ENCODE measurements at regions not wholly inside any gene's neighbourhood (a gene's known extent, or its start where the extent isn't known, plus 50 kb on each side); places are given as distances from the start of the nearest gene placed in this dataset.

GRCh38 chr11:22491555-22492225, 133.9 kb downstream of the FANCF start:
- peak; percentile 7 for DNase-seq (ENCODE audit: low read depth)

GRCh38 chr11:22479971-22480720, 142.0 kb downstream of the SLC17A6 start:
- no peak for DNase-seq (ENCODE audit: low read depth)

GRCh38 chr11:22479208-22479607, 141.0 kb downstream of the SLC17A6 start:
- DNase-seq (ENCODE audit: low read depth): no peak

DNA sequence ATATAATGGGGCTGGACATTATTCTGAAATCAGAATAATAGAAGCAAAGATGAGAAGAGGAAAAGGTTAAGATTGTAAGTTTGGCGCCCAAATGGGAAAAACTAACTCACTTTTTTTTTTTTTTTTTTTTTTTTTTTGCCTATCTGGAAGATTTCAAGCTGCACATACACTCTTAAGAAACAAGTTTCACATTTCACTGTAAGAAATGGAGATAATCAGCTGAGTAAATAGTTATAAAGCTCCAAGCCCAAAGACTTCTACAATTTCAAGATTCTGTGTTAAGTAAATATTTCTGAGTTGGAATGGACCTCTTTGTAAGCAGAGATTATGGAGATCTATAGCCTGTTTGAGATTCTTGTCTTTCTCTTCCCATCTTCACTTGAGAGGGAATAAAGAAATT, 140.0 kb downstream of the SLC17A6 start:
- no peak for DNase-seq (ENCODE audit: low read depth)

- no peak for DNase-seq (ENCODE audit: low read depth)
Observed at GRCh38 chr11:22477312-22477711, 139.1 kb downstream of the SLC17A6 start.

DNA sequence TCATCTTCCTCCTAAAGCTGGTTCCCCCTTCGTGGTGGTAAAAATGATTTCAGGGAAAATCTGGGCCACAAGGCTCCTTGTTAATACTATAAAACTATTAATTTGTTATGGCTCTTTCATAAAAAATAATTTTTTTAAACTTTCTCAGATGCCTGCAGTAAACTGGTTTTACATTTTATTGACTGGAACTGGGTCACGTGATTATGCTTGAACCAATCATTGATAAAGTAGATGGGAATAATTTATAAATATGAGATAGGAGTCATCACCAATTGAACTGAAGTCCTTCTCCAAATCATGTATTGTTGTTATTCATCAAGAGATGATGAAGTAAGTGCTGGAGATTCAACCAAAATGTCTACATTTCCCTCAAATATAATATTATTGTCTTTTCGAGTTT, 138.4 kb downstream of the SLC17A6 start:
- no peak for DNase-seq (ENCODE audit: low read depth)

- no peak for DNase-seq (ENCODE audit: low read depth)
Observed at GRCh38 chr11:22474616-22475015, 136.4 kb downstream of the SLC17A6 start.

DNA sequence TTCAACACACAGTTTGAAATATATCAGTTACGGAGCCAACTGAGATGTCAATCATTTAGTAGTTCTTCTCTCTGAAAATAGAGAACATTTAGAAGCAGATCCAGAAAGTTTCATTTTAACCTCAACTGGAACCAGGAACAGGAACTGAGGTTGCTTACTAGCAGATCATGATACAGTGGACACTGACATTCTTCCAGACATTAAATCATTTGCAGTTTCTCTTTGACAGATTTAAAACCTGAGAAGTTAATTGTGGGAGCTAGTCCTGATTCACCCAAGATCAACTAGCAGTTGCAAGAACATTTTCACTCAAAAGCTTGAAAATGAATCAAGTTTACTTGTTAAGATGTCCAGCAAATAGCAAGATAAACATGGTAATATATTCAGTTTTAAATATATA, 135.4 kb downstream of the SLC17A6 start:
- no peak for DNase-seq (ENCODE audit: low read depth)

DNA sequence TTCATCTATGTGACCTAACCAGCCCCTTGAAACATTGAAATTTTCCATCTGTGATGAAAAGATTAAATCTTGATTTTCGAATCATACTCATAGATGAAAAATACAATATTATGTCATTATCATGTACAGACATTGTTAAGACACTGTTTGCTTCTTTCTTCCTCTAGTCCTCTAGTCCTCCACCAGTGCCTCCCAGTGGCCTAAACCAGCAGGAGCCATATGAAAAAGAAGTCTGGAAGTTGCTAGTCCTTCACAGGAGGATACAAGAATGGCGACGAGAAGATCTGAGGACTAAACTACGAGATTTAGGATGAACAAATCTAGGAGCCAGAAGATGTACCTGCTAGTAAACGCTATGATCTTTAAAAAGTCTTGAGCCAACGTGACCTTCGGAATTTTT, 134.1 kb downstream of the SLC17A6 start:
- no peak for DNase-seq (ENCODE audit: low read depth)

GRCh38 chr11:22471385-22471784, 133.2 kb downstream of the SLC17A6 start:
- DNase-seq (ENCODE audit: low read depth): no peak

- DNase-seq (ENCODE audit: low read depth): no peak
Observed at GRCh38 chr11:22467741-22468140, 129.6 kb downstream of the SLC17A6 start.

DNA sequence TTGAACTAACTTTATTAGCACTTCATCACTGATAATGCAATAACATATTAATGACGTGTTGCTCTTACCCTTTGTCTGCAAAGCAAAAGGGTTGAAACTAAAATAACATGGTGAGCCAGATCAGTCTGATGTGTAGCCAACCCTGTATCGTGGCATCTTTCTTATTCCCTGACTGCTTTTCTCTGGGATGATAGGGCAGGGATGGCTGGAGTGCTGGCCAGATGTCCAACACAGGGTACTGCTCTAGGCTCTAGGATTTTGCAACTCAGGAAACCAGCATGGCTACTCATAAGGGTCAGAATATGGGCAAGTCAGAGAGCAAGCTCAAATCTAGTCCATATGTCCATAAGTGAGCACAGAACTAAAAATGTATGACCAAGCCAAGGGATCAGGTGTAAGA, 129.1 kb downstream of the SLC17A6 start:
- DNase-seq (ENCODE audit: low read depth): no peak

DNA sequence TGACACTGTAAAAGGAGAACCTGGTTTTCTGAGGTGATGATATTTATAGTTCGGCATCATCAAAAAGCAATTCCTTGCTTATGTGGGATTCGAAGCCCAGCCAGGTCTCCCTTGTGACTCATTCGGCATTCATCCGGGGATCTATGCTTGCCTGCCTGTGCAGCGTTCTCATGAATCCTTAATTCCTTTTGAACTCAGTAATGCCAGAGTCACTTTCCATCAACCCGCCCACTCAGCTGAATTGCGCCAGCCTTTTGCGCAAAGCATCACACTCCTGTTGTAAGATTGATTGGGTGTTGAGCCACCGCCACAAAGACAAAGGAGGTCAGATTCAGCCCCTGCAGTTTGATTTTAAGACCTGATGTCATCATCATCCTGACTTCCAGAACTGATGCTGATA, 128.6 kb downstream of the SLC17A6 start:
- peak; percentile 47 for DNase-seq (ENCODE audit: low read depth)

- no peak for DNase-seq (ENCODE audit: low read depth)
Observed at GRCh38 chr11:22466351-22466750, 128.2 kb downstream of the SLC17A6 start.

DNA sequence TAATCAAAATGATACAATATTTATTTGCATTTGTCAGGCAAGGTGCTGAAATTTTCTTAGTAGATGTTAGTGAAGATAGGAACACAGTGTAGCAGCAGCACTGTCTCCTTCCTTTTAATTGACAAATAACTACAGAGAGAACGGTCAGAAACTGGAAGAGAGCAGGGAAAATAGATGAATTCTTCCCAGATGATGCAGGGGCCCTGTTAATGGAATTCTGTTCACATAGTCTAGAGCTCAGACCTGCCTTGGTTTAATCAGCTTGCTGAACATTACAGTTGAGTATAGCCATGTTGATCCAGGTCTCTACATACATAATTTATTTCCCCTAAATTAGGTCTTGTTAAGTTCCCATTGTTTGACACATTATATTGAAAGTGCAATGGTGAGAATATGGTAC, 127.4 kb downstream of the SLC17A6 start:
- no peak for DNase-seq (ENCODE audit: low read depth)

DNA sequence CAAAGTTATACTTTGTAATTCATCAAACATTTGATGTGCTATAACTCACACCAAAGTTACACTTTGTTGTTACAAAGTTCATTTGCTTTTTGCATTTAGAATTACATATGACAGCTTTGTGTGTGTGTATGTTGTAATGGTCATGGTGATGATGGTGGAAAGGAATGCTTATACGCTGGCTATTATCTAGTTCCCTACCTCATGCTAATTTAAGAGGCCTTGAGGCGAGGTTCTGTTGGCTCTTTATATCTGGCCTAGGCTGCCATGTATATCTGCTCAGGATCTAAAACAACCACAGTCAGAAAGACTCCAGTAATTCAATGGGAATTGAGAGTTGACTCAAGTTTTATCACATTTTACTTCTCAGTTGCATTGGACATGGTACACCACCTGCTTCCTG, 123.4 kb downstream of the SLC17A6 start:
- DNase-seq (ENCODE audit: low read depth): peak; percentile 8

DNA sequence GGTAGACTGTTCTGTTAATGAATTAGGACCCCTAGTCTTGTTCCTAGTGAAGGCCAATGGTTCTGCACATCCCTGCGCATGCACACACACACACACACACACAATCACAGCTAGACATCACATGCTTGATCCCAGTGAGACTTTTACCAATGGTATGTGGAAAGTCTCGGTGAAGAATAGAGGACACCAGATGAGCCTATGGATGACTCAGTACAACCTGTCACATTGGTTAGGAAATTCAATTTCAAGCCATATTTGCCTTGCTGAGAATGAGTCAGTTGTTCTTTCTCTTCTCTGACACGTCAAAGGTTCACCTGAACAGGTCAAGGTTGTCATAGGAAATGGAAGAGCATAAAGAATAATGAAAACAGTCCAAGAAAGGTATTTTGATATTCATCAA, 122.0 kb downstream of the SLC17A6 start:
- DNase-seq (ENCODE audit: low read depth): no peak

DNA sequence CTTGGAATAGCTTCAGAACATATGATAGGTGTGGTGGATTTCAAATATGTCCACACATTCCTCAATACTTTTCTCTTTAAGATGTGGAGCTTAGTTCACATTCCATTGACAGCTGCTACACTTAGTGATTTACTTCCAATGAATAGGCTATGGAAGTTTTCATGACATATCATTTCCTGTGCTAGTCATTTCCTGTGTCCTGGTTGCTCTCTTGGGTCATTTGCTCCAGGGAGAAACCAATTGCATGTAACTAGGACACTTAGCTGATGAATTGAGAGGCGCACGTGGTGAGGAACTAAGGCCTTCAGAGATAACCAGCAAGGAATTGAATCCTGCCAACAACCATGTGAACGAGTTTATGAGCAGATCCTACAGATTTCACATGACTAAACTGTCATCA, 120.9 kb downstream of the SLC17A6 start:
- peak; percentile 39 for DNase-seq (ENCODE audit: low read depth)

GRCh38 chr11:22458161-22458560, 120.0 kb downstream of the SLC17A6 start:
- no peak for DNase-seq (ENCODE audit: low read depth)

DNA sequence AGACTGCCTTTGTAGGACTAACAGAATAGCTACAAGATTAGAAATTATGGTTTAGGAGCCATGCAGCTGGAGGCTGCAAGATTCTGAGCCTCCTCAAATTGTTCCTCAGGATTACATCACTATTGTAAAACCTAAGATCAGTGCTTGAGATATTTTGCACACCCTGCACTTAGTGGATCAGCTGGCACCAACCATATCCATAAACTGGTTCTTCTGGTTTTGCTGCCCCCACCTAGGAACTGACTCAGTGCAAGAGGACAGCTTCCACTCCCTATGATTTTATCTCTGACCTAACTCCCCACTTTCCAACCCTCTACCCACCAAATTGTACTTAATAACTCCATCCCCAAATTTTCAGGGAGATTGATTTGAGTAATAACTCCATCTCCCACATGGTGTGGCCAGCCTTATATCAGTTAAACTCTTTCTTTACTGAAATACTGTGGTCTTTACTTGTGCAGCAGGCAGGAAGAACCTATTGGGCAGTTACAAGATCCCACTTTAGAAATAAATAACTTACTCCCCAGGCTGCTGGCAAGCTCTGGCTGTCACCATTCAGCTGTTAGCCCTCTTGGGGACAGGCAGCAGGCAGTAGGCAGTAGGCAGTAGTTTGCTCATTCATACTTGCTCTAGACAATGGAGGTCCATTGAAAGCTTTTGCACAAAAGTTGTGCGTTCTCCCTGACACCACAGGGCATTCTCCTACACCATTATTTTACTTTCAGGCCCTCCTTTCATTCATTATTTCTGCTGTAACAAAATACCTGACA, 119.0 kb downstream of the SLC17A6 start:
- DNase-seq (ENCODE audit: low read depth): no peak

DNA sequence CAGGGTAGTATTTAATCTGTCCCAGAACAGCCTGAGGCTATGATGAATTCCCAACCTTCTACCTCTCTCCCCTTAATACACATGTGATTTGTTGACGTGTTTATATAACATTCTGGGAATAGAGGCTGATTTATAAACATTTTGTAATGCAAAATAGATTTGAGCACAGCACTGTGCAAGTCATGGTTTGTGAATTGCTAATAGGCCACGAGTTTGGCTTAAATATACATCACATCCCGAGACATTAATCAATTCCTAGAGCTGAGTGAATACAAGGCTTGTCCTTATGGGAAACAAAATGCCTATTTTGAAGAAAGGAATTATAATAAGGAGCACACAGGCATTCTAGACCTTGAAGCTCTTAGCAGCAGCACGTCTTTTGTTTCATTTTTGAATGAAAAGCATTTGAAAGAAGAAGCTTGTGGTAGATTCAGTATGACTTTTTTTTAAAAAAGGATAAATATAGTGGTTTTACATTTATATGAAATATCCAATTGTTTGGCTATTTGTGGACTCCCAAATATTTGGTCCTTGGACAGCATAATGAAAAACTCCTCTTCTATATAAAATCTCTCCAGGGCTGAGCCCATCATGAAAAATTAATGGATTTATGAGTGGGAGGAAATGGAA, 116.4 kb downstream of the SLC17A6 start:
- no peak for DNase-seq (ENCODE audit: low read depth)

DNA sequence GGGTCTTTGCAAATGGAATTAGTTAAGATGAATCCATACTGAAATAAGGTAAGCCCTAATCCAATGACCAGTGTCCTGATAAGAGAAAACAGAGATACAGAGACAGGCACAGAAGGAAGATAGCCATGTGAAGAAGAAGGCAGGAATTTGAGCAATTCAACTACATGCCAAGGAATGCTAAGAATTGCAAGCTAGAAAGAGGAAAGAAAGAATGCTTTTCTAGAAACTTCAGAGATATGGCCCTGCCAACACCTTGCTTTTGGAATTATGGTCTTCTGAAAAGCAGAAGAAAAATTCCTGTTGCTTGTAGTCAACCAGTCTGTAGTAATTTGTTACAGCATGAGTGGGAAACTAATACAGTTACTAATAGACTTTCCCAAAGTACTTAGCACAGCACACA, 111.3 kb downstream of the SLC17A6 start:
- peak; percentile 6 for DNase-seq (ENCODE audit: low read depth)

- no peak for DNase-seq (ENCODE audit: low read depth)
Observed at GRCh38 chr11:22444076-22444475, 105.9 kb downstream of the SLC17A6 start.

Measured in EH (cell line).